Stimulated activated CD8-positive, alpha-beta memory T cell treated with anti-CD3 and anti-CD28 coated beads, Interleukin-7, amount 100 ng/mL, for 4 hours (primary cell): ENCODE measurements at regions not wholly inside any gene's neighbourhood (a gene's known extent, or its start where the extent isn't known, plus 50 kb on each side); places are given as distances from the start of the nearest gene placed in this dataset.

Source experiments
- DNase-seq, 2 donors: peaks; one replicate each; pipeline ENCODE4 v3.0.0-alpha.2; 2020; ENCODE audit warnings: low read depth in 2 of 2

DNA sequence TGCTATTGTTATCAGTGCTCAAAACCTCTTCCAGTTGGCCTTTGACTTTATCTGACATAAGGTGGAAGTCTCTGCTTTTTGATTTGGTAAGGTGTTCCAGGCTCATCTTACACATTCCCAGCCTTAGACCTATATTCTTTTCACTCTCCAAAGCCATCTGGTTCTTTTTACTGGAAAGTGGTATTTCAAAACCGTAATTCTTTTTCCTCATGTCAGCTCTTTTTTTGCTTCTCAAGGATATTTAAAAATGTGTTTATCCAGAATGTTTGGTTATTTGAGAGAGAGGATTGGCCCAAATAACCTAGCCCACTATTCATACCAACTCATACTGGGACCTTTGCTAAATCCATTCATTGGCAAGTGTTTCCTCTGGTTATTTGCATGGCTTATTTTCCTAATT is 411.2 kb upstream of the PIK3C3 start:
- no peak for DNase-seq

DNA sequence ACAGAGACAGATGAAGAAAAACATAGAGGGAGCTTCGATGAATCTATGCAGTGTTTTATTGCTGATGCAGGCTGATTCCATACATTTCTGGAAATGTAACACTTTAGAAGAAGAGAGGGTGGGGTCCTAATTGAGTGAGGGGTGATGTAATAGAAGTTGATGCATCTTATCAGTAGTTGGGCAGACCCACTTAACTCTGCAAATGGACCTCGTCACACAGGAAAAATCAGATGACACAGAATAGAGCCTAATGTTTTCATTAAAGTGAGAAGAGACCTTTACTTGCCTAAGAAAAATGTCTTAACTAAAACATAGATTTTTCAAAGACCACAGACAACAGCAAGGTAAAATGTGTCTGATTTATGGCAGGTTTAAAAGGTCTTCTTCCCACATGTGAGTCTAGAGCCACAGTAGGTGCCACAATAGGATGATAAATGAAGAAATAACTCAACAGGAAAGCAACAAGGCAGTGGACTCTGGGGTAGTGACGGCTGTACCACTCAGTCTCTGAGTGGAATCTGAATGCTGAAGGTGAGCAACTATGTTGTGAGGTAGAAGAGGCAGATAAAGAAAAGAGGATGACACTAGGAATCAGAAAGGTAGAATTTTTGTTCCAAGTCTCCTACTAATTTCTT is 414.7 kb upstream of the PIK3C3 start:
- DNase-seq = no peak

DNA sequence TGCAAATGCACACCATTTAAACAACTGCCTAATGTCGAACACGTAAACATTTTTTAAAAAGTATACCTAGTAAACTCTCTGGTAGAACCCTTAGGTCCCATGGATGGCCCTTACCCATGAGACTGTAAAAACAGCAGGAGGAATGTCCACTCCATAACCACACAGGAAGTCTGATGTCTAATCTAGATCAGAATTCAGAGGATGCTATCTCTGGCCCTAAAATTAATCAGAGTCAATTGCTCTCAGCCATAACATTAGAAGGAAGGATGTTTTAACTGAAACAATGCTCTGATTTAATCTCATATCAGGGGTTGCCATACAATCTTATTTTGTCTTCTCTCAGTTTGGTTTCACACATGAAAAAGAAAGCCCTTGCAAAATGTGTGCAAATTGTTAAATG is 416.3 kb upstream of the PIK3C3 start:
- DNase-seq = no peak

DNA sequence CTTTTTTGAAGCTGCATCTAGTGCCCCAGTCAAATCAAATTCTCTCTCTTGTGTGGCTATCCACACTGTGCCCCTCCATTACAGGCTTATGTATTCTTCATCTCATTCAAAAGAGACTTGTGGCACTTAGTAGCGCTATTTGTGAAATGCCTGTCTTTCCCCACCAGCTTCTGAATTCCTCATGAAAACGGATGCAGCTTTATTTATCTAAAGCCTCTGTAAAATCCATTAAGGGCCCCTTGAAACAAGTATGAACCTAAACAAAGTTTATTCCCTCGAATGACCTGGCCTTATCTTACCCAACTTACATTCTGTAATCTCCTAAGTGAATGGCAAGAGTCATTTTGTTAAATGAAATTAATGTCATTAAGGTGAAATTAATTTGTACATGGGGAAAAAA is 417.4 kb upstream of the PIK3C3 start:
- no peak for DNase-seq

DNA sequence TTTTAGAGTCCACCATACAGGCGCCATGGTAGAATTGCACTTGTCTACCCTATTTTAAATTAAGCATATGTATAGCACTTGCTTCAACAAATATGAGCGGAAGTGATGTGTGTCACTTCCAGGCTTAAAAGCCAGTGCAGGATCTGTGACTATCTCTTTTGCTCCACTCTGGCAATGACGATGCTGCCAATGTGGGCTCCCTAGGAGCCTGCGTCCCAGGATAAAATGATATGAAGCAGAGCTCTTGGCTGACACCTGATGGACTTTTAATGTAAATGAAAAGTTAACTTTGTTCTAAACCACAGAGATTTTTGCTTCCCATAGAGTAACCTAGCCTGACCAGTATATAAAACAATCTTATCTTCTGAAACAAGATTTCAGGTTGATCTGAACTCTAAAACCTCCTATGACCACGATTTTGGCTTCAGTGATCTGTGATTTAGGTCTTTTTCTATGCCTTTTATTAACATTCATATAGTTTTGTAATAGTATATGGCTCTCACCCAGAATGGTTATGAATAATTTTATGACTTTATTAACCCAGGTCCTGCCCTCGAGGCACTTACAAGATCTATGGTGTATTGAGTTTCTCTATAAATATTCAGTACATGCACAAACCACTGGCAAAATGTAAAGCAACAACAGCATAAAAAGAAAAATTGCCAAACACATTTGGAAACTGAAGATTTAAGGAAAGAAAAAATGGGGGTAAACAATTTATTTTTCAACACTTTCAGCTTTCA is 422.5 kb upstream of the PIK3C3 start:
- DNase-seq = no peak

DNA sequence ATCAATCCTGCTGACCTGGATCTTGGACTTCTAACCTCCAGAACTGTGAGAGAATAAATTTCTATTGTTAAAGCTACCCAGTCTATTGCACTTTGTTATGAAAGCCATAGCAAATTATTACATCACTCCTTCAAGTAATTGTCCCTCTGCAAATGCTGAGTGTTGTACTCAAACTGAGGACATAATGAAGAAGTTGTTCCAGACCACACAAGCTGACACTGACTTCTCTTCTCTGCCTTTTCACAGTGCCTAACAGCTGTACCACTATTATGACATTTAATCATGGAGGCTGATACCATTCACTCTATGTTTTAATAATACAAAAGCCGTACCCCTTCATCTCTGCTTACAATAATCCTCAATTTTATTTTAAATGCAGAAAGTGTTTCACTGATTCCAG is 424.1 kb upstream of the PIK3C3 start:
- DNase-seq = no peak

DNA sequence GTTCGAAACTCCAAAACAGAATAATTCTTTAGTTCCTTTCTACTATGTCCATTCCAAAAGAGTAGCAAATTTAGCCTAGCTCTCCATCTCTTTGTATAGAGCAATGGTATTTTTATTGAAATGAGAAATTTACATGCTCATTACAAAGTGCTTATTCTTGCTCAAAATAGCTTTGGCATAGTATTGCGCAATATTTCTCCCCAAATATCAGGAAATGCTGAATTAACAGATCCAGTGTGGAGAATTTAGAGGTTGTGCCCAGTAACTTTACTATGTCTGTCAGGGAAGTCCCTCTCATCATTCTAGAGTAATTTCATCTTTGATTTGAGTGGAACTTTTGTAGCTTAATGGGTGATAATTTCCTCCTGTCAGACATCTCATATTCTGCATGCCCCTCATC is 425.9 kb upstream of the PIK3C3 start:
- DNase-seq = no peak

DNA sequence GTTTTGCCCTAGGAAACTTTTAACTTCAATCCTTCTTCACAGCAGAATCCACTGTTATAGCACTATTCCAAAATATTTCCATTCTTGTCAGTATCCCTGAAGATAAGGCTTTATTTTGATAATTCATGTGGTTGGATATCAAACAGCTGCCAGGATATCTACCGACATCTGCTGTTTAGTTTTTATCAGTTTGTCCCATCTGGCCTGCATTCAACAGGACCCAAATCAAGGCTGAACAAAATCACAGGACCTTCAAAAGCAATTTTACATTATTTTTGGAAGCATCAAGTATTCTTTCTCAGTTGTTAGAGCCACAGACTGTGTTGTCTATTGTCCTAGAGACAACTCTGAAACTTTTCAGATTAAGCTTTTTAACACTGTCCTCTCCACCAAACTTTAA is 429.0 kb upstream of the PIK3C3 start:
- DNase-seq = no peak

DNA sequence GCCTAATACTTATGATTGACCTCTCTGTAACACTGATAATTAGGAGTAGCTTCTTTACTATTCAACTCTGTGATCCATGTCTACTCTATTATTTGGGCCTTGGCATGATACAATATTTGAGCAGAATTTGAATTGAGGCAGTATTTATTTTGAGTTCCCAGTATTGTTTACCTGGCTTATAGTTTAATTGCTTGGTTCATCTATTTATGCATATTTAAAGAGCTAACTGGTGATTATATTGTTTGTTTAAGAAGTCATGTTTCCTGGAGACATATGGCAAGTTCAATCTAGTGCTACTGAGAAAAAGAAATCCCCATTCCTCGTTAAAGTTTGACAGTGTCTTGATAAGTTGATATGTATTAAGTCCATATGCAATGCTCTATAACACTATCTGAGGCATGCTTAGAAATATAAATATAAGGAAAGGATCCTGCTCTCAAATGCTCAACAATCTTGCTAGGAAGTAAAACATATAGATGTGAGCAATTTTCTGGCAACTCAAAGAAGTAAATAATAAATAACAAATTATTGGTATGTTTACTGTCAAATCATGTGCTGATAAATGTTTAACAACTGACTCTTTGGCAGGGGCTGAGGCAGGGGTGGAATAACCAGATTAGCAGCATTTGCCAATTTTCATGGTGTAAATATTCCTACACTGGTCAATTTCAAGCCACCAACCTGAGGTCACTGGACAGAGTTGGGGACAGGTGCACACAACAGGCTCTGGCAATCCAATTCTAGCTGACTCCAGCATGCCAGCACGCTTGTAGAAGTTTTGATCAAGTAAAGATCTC is 430.2 kb upstream of the PIK3C3 start:
- no peak for DNase-seq

DNA sequence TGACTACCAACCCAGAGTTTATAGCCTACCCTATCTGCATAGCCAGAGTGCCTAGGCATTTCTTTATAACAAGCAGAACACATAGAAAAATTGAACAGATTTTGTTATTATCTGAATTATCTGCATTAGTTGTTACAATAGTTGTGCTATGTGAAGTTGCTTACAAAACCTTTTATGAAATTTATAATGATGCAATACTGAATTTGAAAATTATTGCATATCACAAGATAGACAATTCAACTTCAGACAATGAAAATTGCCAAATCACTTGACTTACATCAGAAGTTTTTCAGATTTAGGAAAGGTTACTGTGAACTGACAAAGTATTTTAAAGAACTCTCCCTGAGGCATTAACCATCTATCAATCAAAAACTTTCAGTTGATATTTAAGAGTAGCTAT is 437.9 kb upstream of the PIK3C3 start:
- no peak for DNase-seq

DNA sequence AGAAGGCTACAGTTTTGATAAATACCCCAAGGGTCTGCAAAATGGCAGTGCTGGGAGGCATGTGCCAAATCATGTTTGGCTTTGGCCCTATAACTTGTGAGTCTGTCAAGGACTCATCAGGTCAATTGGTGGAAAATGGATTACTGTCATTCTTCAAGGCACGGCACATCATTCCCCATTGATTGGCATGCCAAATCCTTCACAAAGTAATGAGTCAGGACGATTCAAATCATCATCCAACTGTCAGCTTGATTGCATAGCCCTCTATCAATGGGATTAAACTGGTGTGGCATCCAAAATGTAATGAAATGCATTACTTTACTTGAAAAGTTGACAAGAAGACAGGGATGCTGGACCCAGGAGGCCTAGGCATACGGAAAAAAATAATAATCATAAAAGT is 441.6 kb upstream of the PIK3C3 start:
- DNase-seq = no peak

DNA sequence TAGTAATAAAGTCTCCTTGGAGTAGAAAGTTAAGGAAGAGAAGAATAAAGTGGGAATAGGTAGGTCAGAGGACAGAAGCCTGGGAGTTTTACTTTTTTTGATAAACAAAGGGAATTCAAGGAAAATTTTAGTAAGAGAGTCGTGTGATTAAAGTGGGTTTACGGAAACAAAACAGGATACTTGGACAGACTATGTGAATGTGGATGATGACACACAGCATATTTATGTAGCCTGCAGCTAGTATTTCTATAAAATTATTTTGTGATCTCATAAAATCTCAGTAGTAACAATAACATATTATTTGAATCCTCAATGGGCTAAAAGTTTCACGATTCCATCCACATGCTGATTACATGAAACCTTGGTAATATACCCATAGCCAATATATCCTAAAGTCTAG is 450.7 kb upstream of the PIK3C3 start:
- no peak for DNase-seq

DNA sequence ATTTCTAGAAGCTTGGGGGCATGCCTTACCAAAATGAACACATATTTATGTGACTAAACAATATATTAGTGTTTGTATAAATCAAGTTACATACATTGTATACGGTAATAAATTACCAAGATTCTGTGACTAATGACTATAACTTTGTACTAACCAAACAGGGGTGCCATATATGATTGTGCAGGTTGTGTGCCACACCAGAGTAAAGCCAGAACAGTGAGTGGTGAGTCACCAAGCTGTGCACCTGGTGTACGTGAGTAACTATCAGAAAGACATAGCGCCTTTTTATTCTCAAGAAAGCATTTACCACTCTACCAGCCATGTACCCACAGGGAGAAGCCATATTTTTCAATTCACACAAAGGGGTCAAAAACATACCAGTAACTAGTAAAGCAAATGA is 453.2 kb upstream of the PIK3C3 start:
- DNase-seq = no peak

DNA sequence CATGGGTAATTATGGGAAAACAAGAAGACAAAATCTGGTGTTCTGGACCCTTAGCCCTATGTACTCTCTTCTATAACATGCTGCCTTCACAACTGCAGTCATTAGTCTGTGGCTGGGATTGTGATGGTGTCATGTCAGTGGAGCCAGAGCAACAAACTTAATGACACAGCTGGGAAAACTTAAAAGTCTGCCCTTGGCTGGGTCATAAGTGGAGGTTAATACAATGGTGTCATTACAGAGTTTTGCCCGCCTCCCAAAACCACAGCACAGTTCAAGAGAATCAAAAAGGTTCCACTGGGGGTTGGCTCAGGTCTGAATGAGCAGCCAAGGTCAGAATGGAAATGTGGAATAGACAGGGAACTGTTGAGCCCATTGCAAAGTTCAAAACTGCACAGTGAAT is 455.7 kb upstream of the PIK3C3 start:
- DNase-seq = no peak

DNA sequence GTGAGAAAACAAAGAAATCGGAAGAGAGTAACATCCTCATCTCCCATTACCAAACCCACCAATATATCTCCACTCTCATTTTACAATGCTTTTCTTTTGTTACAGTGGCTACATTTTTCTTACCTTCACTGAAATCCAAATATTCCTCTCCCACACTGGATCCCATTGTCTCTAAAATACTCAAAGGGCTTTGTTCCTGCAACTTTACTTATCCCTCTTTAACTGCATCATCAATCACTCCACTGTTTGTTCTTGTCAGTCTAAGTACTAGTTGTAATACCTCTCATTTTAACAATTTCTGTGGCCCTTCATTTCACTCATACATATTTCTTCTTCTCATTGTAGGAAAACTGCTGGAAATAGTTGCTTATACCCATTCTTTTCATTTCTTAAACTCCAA is 464.2 kb upstream of the PIK3C3 start:
- DNase-seq = no peak

DNA sequence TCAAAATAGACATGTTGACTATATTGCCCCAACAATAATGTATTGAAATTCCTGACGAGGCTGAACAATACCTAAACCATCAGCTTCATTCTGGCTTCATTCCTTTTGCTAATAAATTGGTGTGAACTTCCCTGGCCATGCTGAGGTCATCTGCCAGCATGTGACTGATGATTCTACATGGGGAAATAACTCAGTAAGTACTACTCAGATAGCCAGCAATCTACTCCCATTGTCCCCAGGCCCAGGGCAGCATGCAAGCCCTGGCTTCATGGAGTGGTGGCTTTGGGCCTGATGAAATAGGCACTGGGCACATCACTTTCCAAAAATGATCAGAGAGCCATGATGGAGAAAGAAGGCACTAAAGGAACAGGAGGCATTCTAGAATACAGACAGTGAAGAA is 468.5 kb upstream of the PIK3C3 start:
- no peak for DNase-seq

DNA sequence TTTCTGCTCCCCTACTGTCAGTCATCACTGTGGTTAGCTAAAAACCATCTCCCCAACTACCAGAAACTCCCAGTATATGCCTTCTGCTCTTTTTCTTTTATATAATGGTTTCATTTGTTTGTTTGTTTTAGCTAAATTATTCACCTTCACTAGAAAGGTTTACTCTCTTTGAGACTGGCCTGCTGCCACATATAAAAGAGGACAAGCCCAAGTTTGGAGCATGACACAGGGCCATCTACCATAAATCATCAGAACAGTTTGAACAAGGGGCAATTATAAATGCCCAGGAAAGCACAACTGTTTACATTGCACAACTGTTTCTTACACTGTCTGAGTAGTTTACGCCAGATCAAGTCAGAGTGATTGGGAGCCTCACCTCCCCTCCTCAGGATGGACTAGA is 471.0 kb upstream of the PIK3C3 start:
- no peak for DNase-seq

DNA sequence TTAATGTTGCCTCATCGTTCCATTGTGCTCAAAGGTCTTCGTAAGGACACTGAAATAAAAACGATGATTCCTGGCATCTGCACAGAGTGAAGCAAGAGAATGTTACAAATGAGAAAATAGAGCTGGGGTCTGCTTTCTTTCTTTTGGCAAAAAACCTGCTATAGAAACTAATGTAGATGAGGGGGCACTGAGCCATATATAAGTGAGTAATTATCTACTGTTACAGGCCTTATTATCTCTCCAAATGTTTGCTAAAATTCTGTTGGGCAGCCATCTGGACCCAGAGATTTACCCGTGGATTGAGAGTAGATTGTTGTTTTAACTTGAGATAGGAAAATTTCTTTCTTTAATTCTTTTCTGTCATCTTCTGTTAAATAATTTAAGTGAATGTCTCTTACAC is 472.5 kb upstream of the PIK3C3 start:
- DNase-seq = no peak

DNA sequence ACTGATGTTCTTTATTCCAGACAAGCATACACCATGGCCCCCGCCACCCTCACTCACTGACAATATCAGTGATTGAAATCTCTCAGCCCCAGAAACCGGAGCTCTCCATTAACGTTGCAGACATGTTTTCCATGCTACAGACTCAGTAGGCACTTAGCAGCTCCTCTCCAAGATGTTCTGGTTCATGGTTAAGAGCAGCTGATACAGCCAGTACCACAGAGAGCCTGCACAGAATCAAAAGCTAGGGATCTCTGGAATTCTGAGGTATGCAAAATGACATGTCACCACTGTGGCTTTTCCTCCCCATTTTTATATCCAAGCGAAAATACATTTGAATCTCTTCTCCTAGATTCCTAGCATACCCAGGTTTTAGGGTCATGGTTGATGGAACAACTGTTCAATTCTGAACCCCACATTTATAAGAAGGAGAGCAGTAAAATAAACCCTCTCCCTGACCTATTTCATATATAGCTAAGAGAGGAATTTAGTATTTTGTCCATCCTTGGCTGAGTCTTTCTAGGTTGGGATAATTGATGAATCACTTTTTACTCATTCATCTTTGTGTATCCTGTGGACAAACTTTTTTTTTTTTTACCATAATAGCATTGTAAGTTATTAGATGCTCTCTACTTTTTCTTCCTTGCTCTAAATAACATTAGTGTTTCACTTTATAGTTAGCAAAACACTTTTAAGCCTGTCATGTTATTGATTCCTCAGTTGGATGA is 488.4 kb upstream of the PIK3C3 start:
- DNase-seq = no peak

DNA sequence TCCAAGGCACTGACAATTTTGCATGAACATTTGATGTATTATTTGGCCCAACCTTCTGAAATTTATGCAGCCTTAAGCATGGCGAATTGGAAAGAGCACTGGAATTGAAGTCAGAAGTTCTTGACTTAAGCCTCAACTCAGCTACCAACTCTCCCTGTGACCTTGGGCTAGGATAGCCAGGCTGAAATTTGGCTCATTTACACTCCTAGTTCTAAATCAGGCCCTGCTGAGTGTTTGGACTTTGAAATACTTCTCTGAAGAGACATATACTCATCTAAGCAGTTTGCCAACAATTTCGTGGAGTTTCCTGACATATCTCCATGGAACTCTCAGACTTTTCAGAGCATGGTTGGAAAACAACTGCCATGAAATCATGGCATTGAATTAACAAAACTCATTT is 489.6 kb upstream of the PIK3C3 start:
- no peak for DNase-seq

DNA sequence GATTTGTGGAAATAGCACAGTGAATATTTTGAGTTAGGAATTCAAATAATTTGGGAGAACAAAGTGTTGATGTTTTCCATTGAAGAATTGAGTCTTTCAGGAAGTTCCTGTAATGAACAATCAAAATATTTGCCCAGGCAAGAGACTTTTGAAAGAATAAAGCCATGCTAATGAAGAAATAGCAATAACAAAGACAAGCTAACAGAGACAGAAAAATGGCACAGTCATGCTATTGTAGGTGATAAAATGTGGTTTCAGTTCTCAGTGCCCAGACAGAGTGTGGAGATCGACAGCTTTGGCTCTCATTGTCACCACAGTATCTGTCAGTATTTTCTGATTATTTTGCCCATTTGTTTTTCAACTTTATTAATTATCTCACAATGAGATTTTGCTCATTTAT is 490.8 kb upstream of the PIK3C3 start:
- no peak for DNase-seq

DNA sequence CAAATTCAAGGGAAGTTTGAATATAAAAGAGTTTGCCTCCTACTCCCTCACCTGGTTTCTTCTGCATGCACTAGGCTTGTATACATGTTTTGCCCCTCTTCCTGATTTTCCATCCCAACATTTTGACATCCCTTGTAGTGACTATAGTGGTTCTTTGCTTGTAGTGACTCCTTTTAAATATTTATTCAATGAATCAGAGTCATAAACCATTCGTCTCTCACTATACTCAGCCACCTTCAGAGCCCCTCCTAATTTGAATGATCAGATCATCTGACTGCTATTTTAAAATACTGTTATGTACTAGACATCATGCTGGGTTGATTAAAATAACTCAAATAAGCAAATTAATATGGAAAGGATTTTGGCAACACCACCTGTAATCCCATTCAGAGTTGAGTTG is 492.1 kb upstream of the PIK3C3 start:
- DNase-seq = no peak
